Retina (tissue), 1 donor: ENCODE measurements at regions not wholly inside any gene's neighbourhood (a gene's known extent, or its start where the extent isn't known, plus 50 kb on each side); places are given as distances from the start of the nearest gene placed in this dataset.

ENCODE experiments used
- DNase-seq: peaks from one replicate; pipeline ENCODE4 v3.0.0-alpha.2; 2016

DNA sequence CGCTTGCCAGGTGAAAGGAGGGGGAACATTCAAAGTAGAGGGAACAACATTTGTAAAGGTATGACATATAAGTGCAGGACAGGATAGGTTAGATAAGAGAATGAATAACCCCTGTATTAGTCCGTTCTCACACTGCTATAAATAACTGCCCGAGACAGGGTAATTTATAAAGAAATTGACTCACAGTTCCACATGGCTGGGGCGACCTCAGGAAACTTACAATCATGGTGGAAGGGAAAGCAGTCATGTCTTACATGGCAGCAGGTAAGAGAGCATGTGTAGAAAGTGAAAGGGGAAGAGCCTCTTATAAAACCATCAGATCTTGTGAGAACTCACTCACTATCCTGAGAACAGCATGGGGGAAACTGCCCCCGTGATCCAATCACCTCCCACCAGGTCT lies 223.8 kb downstream of the SOX9 start:
- DNase-seq: no peak

DNA sequence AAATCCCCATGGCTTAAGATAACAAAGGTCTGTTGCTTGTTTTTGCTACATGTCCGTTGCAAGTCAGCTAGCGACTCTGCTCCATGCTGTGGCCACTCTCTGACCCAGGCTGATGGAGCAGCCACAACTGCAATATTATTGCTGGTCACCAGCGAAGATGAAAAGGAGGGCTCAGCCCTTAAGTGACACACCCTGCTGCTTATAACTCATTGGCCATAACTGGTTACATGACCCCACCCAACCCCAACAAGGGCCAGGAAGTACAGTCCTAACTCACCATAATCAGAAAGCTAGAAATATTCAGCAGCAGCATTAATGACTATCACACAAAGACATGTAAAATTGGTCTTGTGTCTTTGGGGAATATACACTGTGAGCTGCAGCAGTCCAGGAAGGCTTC lies 224.3 kb downstream of the SOX9 start:
- no peak for DNase-seq

DNA sequence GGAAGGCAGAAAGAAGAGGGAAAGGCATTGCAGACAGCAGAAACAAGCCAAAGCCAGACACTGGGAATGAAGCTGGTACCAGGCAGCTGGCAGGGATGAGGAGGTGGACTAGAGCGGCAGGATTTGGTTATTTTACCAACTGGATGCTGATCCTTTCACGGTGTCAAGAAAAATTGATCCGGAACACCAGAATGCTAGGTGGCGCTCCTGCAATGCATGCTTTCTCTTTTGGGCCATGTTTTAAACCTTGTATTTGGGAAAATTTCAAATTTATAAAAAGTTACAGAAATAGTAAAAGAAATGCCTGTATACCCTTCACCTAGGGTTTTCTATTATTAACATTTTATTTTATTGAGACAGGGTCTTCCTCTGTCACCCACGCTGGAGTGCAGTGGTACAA lies 224.7 kb downstream of the SOX9 start:
- no peak for DNase-seq

DNA sequence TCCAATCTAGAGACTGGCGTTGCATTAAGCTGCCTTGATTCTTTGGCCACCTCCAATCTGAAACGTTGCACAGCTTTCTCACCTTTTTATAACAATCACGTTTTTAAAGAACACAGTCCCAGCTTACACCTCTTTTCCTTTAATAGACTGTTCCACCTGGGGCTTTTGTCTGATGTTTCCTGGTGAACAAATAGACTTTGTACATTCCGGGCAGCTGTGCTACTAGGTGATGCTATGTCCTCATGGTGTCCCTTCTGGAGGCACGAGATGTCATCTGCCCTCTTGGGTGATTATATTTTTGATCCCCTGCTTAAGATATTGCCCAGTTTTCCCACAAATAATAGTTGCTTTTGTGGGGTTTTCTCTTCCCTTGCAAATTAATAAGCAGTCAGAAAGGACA lies 225.5 kb downstream of the SOX9 start:
- DNase-seq: no peak

DNA sequence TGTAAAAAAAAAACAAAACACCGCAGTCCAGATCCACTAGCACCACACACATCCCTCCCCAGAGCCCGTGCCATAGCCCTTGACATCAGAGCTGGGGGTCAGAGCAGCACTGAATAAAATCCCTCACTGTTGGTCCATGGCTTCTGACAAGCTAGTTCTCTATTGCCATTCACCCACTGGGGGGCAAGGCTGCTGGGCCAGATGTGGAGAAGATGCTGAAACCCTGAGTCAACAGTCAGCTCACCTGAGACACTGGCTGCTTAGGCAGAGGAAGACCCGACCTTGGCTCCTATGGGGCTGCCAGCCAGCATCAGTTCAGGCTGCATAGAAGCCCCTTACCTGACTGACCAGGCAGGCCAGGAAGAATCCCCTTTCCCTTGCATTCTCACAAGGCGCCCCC lies 228.2 kb downstream of the SOX9 start:
- no peak for DNase-seq

DNA sequence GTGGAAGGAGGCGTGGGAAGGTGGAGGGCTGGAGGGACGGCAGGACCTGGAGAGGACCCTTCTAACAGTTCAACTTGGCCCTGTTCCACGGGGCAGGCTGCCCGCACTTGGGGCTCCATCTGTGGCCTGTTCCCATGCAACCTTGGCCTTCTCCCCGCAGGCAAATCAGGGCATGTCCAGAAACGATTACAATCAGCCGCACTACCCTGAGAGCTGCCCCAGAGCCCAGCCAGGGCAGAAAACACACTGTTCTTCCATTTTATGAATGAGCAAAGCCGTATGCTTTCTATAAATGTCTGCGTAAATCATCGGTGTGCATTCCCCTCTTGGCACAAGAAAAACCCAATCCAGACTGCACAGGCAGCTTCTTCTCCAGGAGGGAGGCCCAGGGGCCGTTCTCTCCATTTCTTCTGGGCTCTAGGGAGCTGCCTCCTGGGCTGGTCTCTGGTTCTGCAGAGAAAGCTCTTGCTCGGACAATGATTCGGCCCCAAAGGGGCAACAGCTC lies 228.7 kb downstream of the SOX9 start:
- DNase-seq: no peak

DNA sequence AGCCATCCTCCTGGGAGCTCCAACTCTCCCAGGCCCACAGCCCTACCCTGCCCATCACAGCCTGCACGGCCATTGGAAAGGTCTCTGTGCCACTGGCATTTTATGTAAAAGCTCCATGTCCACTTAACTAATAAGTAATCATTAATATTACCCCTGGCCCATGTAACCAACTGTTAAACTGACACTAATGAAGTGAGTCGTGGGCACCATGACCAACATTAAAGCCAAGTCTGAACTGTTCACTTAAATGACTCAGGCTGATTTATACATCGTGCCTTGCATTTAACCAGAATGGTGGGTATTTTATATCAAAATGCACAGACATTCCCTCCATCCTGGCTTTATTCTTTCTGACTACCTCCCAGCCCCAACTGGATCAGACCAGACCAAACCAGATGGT lies 229.3 kb downstream of the SOX9 start:
- no peak for DNase-seq

DNA sequence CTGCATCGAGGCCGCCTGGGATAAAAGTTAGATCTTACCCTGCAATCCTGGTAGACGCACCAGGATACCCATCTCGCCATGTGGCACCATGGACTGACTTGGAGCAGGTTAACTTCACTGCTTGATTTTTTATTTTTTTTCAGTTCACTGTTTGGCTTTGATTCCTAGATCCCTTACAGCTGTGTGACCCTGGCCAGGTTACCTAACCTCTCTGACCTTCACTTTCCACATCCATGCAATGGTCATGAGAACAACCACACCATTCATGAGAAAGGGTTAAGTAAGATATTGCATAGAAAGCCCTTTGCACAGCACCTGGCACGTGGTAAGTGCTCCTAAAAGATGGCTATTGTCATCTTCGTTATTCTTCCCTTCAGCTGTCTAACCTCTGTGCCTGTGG lies 230.5 kb downstream of the SOX9 start:
- DNase-seq: no peak

DNA sequence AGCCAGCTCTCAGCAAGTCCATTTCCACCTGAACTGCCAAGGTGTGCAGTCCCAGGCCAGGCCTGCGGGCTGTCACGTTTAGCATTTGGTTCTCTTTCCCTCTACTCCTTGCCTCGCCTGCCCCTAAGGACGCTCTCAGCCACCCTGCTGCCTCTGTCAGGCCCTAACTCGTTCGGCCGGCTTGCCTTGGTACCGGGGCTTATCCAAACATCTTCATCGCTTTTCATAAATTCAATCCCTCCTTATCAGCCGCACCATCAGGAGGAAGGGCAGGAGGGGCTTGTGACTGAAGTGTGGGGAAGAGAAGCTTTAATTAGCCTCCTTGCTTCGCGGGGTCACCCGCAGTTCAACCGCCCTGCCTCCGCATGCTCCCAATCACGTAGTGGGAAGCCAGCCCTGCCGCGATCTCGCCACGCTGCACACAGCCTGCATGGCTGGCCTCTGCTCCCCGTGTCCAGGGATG lies 231.1 kb downstream of the SOX9 start:
- peak; percentile 86 for DNase-seq

DNA sequence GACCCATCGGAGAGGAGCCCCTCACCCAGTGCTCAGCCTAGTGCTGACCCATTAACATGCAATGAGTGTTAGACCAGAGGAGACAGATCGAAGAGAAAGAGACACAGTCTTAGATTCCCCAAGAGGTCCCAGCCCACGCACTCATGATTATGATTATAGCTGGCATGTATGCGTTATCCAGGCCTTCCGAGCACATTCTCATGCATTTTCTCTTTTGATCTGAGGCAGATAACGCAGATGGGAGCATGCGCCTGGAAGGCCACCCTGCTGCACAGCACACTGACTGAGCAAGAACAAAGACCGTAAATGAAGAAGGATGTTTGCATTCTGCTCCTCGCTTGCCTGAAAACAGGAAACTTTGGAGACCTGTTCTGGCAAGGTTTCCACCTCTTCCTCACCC lies 232.7 kb downstream of the SOX9 start:
- peak; percentile 89 for DNase-seq

DNA sequence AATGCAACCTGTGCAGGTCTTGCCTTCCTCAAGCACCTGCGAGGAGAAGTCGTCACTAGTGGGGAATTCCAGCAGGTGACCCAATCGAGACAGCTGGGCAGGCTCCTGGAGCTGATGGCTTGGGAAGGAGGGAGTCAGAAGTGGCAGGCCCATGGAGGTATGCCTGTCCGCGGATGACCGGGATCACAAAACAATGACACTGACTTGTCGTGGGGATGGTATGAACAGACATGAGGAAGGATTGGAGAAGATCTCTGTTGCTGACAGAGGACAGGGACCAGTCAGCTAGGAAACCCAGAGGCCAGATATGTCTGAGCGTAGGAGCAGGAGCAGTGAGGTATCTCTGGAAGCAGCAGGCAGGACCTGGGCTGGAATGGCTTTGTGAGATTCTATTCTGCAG lies 233.3 kb downstream of the SOX9 start:
- DNase-seq: no peak

DNA sequence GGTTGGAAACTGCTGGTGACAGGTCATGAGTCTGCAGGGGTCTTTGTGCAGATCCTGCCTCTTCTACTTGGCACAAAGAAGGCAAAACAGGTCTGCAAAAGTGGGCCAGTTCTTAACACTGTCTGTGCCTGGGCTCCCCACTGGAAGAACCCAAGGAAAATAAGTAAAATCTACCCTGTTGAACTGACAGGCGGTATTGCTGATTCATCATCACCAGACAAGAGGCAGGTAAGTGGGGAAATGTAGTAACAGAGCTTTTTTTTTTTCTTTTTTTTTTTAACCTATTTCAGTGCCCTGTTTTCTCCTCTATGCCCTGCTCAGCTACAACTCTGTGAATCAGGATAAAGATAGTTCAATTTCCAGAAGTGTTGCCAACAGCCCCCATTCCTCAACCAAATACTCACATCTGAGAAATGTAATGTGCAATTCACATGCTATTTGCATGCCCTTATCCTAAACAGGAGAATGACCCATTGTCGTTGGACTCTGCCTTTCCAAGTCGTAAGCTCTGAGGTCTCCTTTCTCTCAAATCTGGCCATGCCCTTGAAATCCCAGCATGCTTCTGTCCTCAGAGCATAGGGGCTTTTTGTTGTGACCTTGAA lies 237.0 kb downstream of the SOX9 start:
- DNase-seq: no peak

DNA sequence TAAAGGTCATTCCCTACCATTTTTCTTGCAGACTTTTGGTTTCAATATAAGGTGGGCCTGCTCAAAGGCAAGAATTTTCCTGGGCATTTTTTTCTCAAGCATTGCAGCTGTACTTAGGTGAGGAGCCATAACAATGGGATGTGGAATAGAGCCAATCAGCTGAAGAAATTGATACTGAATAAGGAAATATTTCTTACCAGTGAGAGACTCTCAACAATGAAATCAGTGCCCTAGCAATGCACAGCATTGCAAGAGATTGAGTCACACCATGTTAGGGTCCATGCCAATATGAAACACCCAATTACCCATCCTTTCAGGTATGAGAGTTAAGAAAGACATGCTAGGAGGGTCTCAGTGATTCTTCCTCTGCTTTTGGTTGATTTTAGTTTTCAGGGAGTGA lies 237.6 kb downstream of the SOX9 start:
- no peak for DNase-seq

DNA sequence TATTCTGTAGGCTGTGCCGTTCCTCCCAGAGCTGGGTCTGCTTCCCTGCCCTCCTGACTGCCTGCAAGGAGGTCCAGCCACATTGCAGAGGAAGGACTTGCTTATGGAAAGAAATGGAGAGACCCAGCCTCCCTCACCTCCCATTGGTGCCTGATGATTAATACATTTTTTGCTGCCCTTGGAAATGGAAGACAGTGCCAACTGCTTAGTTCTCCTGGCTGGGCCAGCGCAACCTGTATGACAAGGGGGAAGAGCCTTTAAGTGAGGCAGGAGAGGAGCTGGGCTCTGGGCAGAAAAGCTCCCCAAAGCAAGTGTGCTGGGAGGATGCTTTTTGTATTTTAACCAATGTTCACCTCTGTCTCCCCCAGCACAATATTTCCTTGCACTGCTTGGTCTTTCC lies 238.5 kb downstream of the SOX9 start:
- no peak for DNase-seq

DNA sequence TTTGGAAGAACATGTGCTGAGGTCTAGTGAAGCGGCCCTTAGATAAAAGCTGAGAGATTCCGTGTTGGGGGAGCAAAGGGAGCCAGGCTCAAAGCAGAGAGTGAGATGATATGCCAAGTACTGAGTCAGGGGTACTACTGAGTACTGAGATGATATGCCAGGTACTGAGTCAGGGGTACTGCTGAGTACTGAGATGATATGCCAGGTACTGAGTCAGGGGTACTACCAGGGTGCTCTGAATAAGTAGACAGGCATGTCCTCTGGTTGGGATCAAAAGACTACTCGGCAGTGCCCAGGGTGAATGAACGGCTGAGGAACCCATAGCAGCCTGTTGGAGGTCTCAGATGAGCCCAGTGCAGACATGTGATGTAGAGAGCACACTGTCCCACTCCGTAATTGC lies 239.0 kb downstream of the SOX9 start:
- DNase-seq: no peak

DNA sequence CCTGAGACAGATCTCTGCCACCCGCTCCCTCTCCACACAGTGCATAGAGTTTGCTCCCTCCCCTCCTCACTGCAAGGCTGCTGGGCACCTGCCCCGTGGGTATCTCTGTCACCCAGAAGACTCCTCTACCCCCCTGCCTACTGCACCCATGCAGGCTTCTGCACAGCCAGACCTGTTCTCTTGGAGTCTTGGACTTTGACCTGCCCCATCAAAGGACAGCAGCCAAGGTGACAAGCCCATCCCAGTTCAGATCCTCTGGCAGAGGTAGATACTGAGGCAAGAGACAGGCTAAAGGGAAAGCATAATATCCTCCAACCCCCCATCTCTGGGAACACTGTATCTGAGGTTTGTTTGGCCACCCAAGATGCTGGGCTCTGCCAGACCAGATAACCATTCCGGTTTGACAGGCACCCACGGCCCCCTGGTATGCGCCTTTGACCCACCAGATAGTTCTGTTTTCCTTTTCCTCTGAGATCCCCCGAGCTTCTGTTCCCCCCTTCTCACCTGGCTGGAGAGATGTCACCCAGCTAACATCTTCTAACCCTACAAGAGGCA lies 239.6 kb downstream of the SOX9 start:
- no peak for DNase-seq

DNA sequence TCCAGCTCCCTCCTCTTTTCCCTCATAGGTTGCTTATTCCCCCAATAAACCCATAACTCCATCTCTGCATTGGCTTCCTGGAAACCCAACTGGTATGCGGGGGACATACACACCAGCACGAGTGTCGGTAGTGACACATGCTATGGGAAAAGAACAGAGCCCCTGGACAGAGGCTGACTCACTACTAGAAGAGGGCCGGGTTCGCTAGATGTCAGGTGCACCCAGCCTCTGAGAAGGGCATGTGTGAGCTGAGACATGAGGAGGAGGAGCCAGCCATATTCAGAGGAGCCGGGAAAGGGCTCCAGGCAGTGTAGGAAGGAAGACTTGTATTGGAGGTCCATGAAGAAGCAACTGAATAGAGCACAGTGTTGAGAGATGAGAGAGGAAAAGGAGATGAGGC lies 241.1 kb downstream of the SOX9 start:
- no peak for DNase-seq

DNA sequence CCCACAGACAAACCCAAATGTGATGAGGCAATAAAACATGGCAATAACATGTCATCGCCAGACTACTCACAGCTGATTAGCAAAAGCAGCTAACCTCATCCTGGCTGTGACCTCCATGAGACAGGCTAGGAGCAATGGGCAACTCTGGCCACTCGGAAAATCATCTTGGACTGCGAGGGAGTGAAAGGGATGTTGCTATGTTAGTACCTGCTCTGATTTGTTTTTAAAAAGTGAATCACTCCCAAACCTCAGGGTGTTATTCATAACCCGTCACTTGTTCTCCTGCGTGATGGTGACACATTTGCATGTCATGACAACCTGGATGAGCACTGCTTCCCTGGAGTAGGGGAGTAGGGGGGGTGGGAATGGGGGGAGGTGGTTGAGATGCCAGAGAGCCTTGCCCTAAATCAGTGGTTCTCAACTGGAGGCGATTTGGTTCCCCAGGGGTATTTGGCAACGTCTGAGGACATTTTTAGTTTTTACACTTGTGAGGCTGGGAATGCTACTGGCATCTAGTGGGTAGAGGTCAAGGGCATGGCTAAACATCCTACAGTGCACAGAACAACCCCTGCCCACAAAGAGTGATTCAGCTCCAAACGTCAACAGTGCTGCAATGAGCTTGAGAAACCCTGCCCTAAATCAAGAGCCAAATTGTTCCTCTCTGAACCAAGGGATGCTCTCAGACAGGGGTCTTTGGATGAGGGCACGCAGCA lies 241.7 kb downstream of the SOX9 start:
- DNase-seq: no peak

DNA sequence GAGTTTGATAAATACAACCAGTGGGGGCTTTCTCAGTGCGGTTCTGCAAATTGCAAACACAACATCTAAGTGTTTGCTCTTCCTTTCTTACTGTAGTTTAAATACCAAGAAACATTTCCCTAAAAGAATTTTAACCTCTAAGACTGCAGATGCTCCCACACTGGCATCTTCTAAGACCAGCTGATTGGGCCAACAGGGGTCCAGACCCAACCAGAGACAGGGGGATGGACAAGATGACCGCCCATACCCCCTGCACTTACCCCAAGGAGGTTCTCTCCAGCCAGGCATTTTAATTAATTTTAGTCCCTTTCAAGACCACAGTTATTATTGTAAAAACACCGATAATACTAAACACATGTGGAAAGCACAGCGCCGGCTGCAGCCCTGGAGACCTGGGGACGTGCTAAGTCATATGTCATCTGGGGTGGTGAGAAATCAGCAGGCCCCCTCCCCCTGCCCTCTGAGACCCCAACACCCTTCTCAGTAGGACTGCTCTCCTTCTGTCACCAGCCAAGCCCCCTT lies 242.3 kb downstream of the SOX9 start:
- DNase-seq: no peak

DNA sequence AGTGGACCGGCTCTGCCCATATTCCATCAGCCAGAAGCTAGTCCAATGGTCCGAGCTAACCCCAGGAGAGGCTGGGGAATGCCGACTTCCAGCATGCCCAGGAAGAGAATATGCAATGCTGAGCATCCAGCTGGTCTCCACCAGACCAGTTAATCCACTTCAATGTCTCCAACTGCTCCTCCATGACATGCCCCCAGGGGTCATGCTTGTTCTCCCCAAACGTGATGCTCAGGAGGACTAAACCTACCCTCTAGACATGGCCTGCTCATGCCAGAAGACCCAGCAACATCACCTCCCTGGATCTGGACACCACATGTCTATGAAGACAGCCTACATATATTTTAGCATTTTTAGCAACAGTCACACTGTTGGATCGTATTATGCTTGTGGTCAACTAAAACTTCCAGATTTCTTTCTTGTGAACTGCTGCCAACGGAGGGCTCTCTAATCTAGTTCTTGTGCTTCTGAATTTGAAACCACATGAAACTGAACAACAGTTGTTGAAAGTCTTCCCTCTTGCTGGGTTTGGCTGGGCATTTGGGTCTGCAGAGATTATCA lies 245.1 kb downstream of the SOX9 start:
- DNase-seq: no peak

DNA sequence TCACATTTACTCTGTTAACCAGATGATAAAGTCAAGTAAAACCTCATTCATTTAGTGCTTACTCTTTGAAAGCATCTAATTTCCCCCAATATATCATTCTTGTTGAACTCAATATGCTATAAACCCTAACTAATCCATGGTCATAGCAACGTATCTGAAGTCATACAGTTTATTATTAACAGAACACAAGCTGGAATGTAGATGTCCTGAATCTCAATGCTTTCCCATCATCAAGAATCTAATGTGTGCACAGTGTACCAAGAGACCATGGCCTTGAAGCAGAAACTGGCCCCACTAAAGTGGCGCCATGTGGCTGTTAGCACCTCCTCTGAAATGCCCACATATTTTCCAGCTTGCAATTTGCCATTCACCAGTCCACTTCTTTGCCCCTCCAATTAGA lies 245.8 kb downstream of the SOX9 start:
- no peak for DNase-seq

DNA sequence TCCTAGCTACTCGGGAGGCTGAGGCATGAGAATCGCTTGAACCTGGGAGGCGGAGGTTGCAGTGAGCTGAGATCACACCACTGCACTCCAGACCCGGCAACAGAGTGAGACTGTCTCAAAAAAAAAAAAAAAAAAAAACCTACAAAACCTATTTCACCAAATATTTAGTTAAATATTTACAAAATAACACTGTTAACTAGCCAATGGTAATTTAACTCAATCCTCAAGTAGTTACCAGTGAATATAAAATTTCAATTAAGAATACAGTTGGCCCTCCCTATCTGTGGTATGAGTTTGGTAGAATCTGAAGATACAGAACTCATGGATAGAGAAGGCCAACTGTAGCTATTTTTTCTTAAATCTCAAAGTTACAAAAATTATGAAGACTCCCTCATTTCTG lies 247.4 kb downstream of the SOX9 start:
- no peak for DNase-seq

DNA sequence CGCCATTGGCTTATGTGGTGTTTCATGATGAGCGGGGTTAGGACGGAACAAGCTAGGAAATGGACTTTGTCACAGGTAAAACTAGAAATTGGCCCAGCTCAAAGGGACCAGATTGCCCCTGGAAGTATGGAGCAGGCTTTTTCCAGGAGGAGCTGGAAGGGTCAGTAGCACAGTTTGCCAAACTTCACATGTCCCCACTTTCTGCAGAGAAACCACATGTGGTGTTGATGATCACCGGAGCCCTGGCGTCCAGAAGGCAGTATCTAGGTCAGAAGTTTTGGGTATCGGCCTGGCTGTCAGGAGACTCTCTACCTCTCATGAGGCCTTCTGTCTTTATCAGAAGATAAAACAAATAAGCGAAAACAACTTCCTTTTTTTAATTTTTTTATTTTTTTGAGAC lies 248.5 kb downstream of the SOX9 start:
- no peak for DNase-seq

DNA sequence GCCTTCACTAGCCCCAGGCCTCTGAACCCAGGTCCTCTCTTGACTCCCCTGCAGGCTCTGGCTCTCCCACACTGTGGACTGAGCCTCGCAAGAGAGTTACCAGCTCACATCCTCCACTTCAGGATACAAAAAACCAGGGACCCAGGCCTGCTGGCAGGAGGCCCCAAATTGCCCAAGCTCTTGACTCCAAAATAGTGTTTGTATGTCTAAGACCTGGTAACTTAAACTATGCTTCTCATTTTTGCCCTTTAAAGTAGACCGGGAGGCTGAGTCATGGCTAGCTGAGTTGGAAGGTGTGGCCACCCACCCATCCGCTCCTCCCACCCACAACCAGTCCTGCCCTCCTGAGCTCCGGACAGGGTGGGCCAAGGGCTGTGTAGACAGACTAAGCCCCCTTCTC lies 250.0 kb downstream of the SOX9 start:
- no peak for DNase-seq
